GM19372 (cell line): ENCODE measurements at regions not wholly inside any gene's neighbourhood (a gene's known extent, or its start where the extent isn't known, plus 50 kb on each side); places are given as distances from the start of the nearest gene placed in this dataset.
"Not testable (repeated sequence)": the region's sequence is repeated elsewhere in the genome, so short reads cannot be mapped to it uniquely, and the experiment has no call there.

Experiments used
- ATAC-seq: cut with Tn5 transposase; IDR thresholded peaks from one replicate; pipeline ENCODE4 v1.9.1; 2021; ENCODE audit warnings: mild to moderate bottlenecking, low read depth, moderate library complexity; ENCODE audit not compliant: unreplicated experiment

DNA sequence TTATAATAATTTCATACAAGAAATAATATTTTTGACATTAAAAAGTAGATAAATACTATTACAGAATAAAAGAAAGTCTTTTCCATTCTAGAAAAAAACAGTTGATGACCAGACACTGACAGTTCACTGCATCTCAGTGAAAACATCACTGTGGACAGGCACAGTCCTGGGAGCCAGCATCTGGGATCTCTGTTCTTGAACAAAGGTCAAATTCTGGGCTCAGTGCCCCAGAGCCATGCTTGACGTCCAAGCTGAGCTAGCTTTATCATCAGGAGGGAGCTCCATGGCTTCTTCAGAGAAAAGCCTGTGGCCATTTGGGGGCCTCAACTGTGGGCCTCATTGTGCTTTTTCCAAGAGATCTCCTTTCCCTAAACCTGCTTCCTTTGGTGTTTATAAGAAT is 86.1 kb upstream of the SRD5A2 start:
- ATAC-seq, result no peak

- no peak for ATAC-seq
Observed at GRCh38 chr2:31664949-31665724, 84.4 kb upstream of the SRD5A2 start.

DNA sequence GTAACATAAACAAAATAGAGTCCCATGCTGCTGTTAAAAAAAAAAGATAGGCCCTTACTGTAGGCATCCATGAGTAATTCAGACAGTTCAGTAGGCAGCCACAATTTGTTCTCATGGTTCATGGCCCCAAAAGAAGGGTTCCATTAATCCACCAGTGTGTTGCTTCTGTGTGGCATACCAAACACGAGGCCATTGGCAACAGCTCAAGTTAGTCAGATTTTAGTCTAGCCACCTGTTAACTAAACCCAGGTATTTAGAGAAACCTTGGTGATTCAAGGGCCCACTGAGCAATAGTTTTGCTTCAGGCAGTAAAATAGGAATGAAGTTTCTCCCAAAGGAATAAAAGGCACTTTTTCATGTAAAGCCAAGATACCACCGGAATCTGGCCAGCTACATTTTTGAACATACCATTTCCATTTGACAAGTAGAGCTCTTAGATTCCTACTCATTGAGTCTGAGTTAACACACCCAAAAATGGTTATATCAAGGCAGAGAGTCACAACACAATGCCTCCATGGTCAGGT is 80.1 kb upstream of the SRD5A2 start:
- ATAC-seq, result no peak

GRCh38 chr2:31660165-31660564 is 79.4 kb upstream of the SRD5A2 start:
- no peak for ATAC-seq

GRCh38 chr2:31654241-31654640 is 73.5 kb upstream of the SRD5A2 start:
- ATAC-seq, result no peak

DNA sequence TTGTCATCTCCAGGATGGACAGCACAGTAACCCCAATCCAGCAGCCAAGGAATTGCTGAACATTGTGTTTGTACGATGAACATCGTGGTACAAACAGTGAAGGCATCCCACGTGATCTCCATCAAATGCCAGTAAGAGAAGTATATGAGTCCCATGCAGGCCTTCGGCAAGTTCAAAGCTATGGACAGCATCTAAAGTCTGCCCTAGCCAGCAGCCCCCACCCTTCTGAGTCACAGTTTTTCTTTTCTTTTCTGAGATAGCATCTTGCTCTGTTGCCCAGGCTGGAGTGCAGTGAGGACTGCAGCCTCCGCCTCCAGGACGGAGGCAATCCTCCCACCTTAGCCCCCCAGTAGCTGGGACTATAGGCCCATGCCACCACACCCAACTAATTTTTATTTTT is 71.0 kb upstream of the SRD5A2 start:
- no peak for ATAC-seq

DNA sequence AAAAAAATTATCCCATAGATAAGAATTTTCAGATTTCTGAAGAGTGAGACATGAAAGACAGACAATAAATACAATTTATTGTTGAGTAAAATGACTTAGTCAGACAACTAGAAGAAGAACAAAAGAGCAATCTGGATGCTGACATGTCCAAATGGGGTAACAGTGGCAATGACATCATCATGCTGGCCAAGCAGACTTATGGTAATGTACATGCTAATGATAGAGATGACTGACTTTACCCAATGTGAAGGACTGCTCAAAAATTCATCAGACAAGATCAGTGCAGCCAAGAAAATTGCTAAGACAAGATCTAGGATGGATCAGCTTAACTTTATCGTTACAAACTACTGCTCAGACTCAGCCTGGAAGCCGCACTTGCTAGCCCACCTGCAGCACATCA is 70.5 kb upstream of the SRD5A2 start:
- no peak for ATAC-seq

- no peak for ATAC-seq
Observed at GRCh38 chr2:31644551-31644950, 63.8 kb upstream of the SRD5A2 start.

GRCh38 chr2:31642707-31643106 is 62.0 kb upstream of the SRD5A2 start:
- ATAC-seq, result no peak

DNA sequence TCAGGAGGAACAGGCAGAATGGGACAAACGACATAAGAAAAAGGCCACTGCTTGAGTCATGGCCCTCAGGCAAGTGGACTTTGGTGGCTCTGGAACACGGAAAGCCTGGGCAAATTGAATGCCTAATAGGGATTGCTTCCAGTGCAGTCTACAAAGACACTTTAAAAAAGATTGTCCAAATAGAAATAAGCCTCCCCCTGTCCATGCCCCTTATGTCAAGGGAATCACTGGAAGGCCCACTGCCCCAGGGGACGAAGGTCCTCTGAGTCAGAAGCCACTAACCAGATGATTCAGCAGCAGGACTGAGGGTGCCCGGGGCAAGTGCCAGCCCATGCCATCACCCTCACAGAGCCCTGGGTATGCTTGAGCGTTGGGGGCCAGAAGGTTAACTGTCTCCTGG is 51.5 kb upstream of the SRD5A2 start:
- not testable (repeated sequence) for ATAC-seq
